Spleen (tissue), 7 donors: ENCODE measurements at regions not wholly inside any gene's neighbourhood (a gene's known extent, or its start where the extent isn't known, plus 50 kb on each side); places are given as distances from the start of the nearest gene placed in this dataset.

Source experiments
- CTCF ChIP-seq, 11 experiments: fragments of 200-600 bp in 7 of 11; fragments of 450-650 bp in 4 of 11; sonication (generic) in 4 of 11; IDR thresholded peaks in 8 of 11; conservative IDR thresholded peaks in 3 of 11; 1 replicate in 7 of 11; 2 replicates in 4 of 11; pipeline versions ENCODE4 v1.4.0 to v1.8.0; 2016 to 2021; ENCODE audit warnings: antibody characterized with exemption in 11 of 11, inconsistent platforms in 4 of 11, mild to moderate bottlenecking in 1 of 11
- POLR2A ChIP-seq, 3 donors: fragments of 450-650 bp; IDR thresholded peaks; one replicate each; pipeline ENCODE4 v1.5.1; 2017; ENCODE audit warnings: antibody characterized with exemption in 3 of 3, mild to moderate bottlenecking in 1 of 3
- POLR2AphosphoS5 ChIP-seq, 3 donors: sonication (generic); formaldehyde crosslinking; IDR thresholded peaks; one replicate each; pipeline ENCODE4 v1.5.1; 2017; ENCODE audit warnings: antibody characterized with exemption in 3 of 3
- donor health status: DM: no; HTN: no; CAD: no; lungs with moderate emphysema.
- donor health status: DM: no; HTN: no; CAD: no.
- donor health status: DM: no; HTN: no; CAD: no.

GRCh38 chr11:11009179-11009578, 151.3 kb upstream of the ZBED5 start:
- TF ChIP-seq POLR2A (IDR thresholded peaks at IDR 0.05) (no peak), CTCF (IDR thresholded peaks at IDR 0.05 in 8 of 11, conservative IDR thresholded peaks at IDR 0.05 in 3 of 11) (no peak), POLR2AphosphoS5 (IDR thresholded peaks at IDR 0.05) (no peak)
